ENCODE measurements at regions not wholly inside any gene's neighbourhood (a gene's known extent, or its start where the extent isn't known, plus 50 kb on each side); places are given as distances from the start of the nearest gene placed in this dataset.

GRCh38 chr5:6832994-6833393, 119.8 kb downstream of the TENT4A start:
- DNase-seq = peak; percentile 73

- no peak for DNase-seq
Measured at GRCh38 chr5:6833406-6833805, 120.2 kb downstream of the TENT4A start.

GRCh38 chr5:6837095-6837494, 123.9 kb downstream of the TENT4A start:
- no peak for DNase-seq

GRCh38 chr5:6837519-6838110, 124.4 kb downstream of the TENT4A start:
- DNase-seq = no peak

GRCh38 chr5:6838736-6839135, 125.5 kb downstream of the TENT4A start:
- DNase-seq = no peak

GRCh38 chr5:6840136-6840793, 127.0 kb downstream of the TENT4A start:
- no peak for DNase-seq

GRCh38 chr5:6843335-6843734, 130.1 kb downstream of the TENT4A start:
- DNase-seq = no peak

- no peak for DNase-seq
Measured at GRCh38 chr5:6843821-6844220, 130.6 kb downstream of the TENT4A start.

- DNase-seq = no peak
Measured at GRCh38 chr5:6845856-6846255, 132.6 kb downstream of the TENT4A start.

GRCh38 chr5:6847870-6848269, 134.6 kb downstream of the TENT4A start:
- no peak for DNase-seq

GRCh38 chr5:6849316-6850105, 136.3 kb downstream of the TENT4A start:
- no peak for DNase-seq

GRCh38 chr5:6850106-6850432, 136.8 kb downstream of the TENT4A start:
- DNase-seq = no peak

GRCh38 chr5:6856653-6857052, 143.4 kb downstream of the TENT4A start:
- no peak for DNase-seq

- no peak for DNase-seq
Measured at GRCh38 chr5:6858419-6858818, 145.2 kb downstream of the TENT4A start.

- DNase-seq = no peak
Measured at GRCh38 chr5:6859023-6859422, 145.8 kb downstream of the TENT4A start.

- DNase-seq = no peak
Measured at GRCh38 chr5:6859951-6860638, 146.9 kb downstream of the TENT4A start.

GRCh38 chr5:6861036-6861435, 147.8 kb downstream of the TENT4A start:
- DNase-seq = no peak

- no peak for DNase-seq
Measured at GRCh38 chr5:6861667-6862066, 148.4 kb downstream of the TENT4A start.

GRCh38 chr5:6862306-6862705, 149.1 kb downstream of the TENT4A start:
- no peak for DNase-seq

GRCh38 chr5:6867712-6868111, 154.5 kb downstream of the TENT4A start:
- no peak for DNase-seq

- no peak for DNase-seq
Measured at GRCh38 chr5:6868171-6868570, 154.9 kb downstream of the TENT4A start.

- DNase-seq = no peak
Measured at GRCh38 chr5:6868575-6869215, 155.5 kb downstream of the TENT4A start.

GRCh38 chr5:6869677-6870076, 156.4 kb downstream of the TENT4A start:
- DNase-seq = no peak

All from KG1 (cell line).